Esophagus squamous epithelium (tissue), 5 donors: ENCODE measurements at regions not wholly inside any gene's neighbourhood (a gene's known extent, or its start where the extent isn't known, plus 50 kb on each side); places are given as distances from the start of the nearest gene placed in this dataset.
A peak's percentile ranks its signal among the peaks of the same experiment; 100 is the strongest.

Experiments
- DNase-seq: peaks from one replicate; lab custom pipeline; 2025; lab: John Stamatoyannopoulos, UW
- H3K27ac ChIP-seq, 4 donors: fragments of 200-600 bp; sonication (generic); one replicate each; pipeline ENCODE4 v1.5.1; 2016 to 2019; ENCODE audit warnings: mild to moderate bottlenecking in 1 of 4
- H3K27me3 ChIP-seq, 4 donors: fragments of 200-600 bp; sonication (generic); 1 replicate in 3 of 4; 2 replicates in 1 of 4; pipeline versions ENCODE4 v1.5.1 to v1.6.0; 2017 to 2021; ENCODE audit warnings: antibody characterized with exemption in 1 of 4
- H3K36me3 ChIP-seq, 3 donors: fragments of 200-600 bp; sonication (generic); one replicate each; pipeline ENCODE4 v1.5.1; 2016 to 2019
- H3K4me1 ChIP-seq, 3 donors: fragments of 200-600 bp; sonication (generic); one replicate each; pipeline ENCODE4 v1.5.1; 2017 to 2019
- H3K4me3 ChIP-seq, 4 donors: fragments of 200-600 bp; sonication (generic); 1 replicate in 3 of 4; 2 replicates in 1 of 4; pipeline ENCODE4 v1.5.1; 2016 to 2019; ENCODE audit warnings: mild to moderate bottlenecking in 2 of 4, moderate library complexity in 1 of 4
- H3K9me3 ChIP-seq, 3 donors: fragments of 200-600 bp; sonication (generic); one replicate each; pipeline ENCODE4 v1.5.1; 2016 to 2019
- POLR2A ChIP-seq, 4 donors: fragments of 450-650 bp; IDR thresholded peaks; one replicate each; pipeline ENCODE4 v1.6.1; 2017; ENCODE audit warnings: antibody characterized with exemption in 4 of 4, mild to moderate bottlenecking in 4 of 4, moderate library complexity in 3 of 4
- WGBS, 2 donors: methylation state at CpG; one replicate each; pipeline ENCODE4 v1.1.5; 2018; 5-methylcytosine and 5-hydroxymethylcytosine counted together
- intact Hi-C: fragments of 100-400 bp; cut with DNase I; formaldehyde crosslinking; loops from one replicate; pipeline ENCODE4 v1.15.0; 2022
- small RNA-seq, 4 donors: library from RNA; depleted of rRNA; stranded (forward); fragments of <200 nt; gene quantifications; one replicate each; pipeline ENCODE3, GENCODE V24; 2016
- TF ChIP-seq, protein P1 (sequence below), 6 experiments: fragments of 450-650 bp in 4 of 6; fragments of 200-600 bp in 2 of 6; sonication (generic) in 2 of 6; IDR thresholded peaks; one replicate each; pipeline ENCODE4 v1.5.1; 2016 to 2019; ENCODE audit warnings: antibody characterized with exemption in 6 of 6, mild to moderate bottlenecking in 4 of 6, moderate library complexity in 4 of 6
- donor health status: DM: yes; HTN: yes; CAD: no.

DNA sequence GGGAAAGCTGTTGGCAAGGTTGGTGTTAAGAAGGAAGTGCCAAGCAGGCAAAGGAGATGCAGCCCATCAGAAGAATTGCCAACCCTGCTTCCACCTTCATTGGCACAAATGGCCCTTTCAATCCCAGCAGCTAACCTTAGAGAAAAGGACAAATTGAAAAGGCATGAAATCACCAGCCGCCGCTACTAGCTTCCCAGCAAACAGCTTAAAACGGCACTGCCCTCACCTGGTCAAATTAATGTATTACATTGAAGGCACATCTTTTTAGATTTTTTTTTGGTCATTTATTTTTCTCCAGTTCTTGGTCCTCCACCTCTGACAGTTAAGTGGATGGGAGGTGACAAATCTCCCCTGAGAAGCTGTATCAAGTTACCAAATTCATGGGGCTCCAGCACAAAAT lies 51.0 kb upstream of the NHSL2 start:
- Histone ChIP-seq H3K27ac (no peak overlapping the region), H3K27me3 (no peaks in the 10 kb centered on the region)

More for the DNA sequence above, 51.0 kb upstream of the NHSL2 start:
- Histone ChIP-seq H3K4me1 (no peaks in the 10 kb centered on the region), H3K36me3 (no peaks in the 10 kb centered on the region), H3K9me3 (no peaks in the 10 kb centered on the region), H3K4me3 (no peak overlapping the region)
- intact Hi-C loops, result no loop called here
- 0 to 12% methylated on average over 1 to 3 of the region's 3 CpGs for WGBS, 2 donors
- DNase-seq, result no peak
- TF ChIP-seq, protein P1, sequence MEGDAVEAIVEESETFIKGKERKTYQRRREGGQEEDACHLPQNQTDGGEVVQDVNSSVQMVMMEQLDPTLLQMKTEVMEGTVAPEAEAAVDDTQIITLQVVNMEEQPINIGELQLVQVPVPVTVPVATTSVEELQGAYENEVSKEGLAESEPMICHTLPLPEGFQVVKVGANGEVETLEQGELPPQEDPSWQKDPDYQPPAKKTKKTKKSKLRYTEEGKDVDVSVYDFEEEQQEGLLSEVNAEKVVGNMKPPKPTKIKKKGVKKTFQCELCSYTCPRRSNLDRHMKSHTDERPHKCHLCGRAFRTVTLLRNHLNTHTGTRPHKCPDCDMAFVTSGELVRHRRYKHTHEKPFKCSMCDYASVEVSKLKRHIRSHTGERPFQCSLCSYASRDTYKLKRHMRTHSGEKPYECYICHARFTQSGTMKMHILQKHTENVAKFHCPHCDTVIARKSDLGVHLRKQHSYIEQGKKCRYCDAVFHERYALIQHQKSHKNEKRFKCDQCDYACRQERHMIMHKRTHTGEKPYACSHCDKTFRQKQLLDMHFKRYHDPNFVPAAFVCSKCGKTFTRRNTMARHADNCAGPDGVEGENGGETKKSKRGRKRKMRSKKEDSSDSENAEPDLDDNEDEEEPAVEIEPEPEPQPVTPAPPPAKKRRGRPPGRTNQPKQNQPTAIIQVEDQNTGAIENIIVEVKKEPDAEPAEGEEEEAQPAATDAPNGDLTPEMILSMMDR (IDR thresholded peaks at IDR 0.05), result peak in 5 of 6 experiments; percentile 28 to 59 (median 42)
- TF ChIP-seq POLR2A (IDR thresholded peaks at IDR 0.05), result no peak

Small RNAs in the stretch of these regions (small RNA-seq; reads per million reads assigned to genes)
- 0 reads per million in 4 donors for gene BX276092.3
